ENCODE measurements at regions not wholly inside any gene's neighbourhood (a gene's known extent, or its start where the extent isn't known, plus 50 kb on each side); places are given as distances from the start of the nearest gene placed in this dataset.

GRCh38 chr9:107431461-107431860 is 58.1 kb downstream of the KLF4 start:
- no peak for DNase-seq

GRCh38 chr9:107430071-107430470 is 59.5 kb downstream of the KLF4 start:
- DNase-seq: no peak

GRCh38 chr9:107426126-107426525 is 63.4 kb downstream of the KLF4 start:
- DNase-seq: no peak

- peak; percentile 15 for DNase-seq
Observed at GRCh38 chr9:107425101-107426025, 64.2 kb downstream of the KLF4 start.

GRCh38 chr9:107423540-107423939 is 66.0 kb downstream of the KLF4 start:
- no peak for DNase-seq

GRCh38 chr9:107422189-107423185 is 67.1 kb downstream of the KLF4 start:
- DNase-seq: peak; percentile 72

- no peak for DNase-seq
Observed at GRCh38 chr9:107410420-107410819, 79.1 kb downstream of the KLF4 start.

- DNase-seq: no peak
Observed at GRCh38 chr9:107409581-107410389, 79.8 kb downstream of the KLF4 start.

- no peak for DNase-seq
Observed at GRCh38 chr9:107407675-107408074, 81.9 kb downstream of the KLF4 start.

- DNase-seq: no peak
Observed at GRCh38 chr9:107405511-107405910, 84.1 kb downstream of the KLF4 start.

GRCh38 chr9:107404736-107405135 is 84.8 kb downstream of the KLF4 start:
- DNase-seq: no peak

GRCh38 chr9:107404161-107404560 is 85.4 kb downstream of the KLF4 start:
- DNase-seq: no peak

GRCh38 chr9:107397076-107398044 is 92.2 kb downstream of the KLF4 start:
- peak; percentile 18 for DNase-seq

- DNase-seq: no peak
Observed at GRCh38 chr9:107394264-107394663, 95.3 kb downstream of the KLF4 start.

GRCh38 chr9:107390778-107391177 is 98.8 kb downstream of the KLF4 start:
- no peak for DNase-seq

- no peak for DNase-seq
Observed at GRCh38 chr9:107390279-107390678, 99.3 kb downstream of the KLF4 start.

- DNase-seq: peak; percentile 21
Observed at GRCh38 chr9:107389617-107390071, 99.9 kb downstream of the KLF4 start.

GRCh38 chr9:107388890-107389289 is 100.7 kb downstream of the KLF4 start:
- no peak for DNase-seq

- DNase-seq: no peak
Observed at GRCh38 chr9:107387409-107387808, 102.2 kb downstream of the KLF4 start.

- no peak for DNase-seq
Observed at GRCh38 chr9:107386396-107386795, 103.2 kb downstream of the KLF4 start.
